ENCODE measurements at regions not wholly inside any gene's neighbourhood (a gene's known extent, or its start where the extent isn't known, plus 50 kb on each side); places are given as distances from the start of the nearest gene placed in this dataset.
"Not testable (repeated sequence)": the region's sequence is repeated elsewhere in the genome, so short reads cannot be mapped to it uniquely, and the experiment has no call there.

DNA sequence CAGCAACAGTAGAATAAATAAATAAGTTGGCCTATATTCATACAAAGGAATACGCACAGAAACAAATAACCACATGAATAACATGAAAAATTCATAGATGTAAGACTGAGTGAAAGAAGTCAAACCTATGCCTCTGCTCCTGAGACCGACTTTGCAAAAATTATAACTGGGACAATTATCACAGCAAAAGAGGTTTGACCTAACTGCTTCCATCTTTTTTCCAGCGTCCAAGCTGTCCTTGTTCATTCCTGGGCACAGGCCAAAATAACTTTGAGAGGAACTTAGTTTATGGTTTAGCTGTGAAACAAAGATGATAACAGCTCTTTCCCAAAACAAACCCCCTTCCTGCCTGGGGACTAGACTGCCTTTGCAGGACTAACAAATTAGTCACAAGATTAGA lies 109.6 kb upstream of the NBPF11 start:
- DNase-seq, result not testable (repeated sequence)

DNA sequence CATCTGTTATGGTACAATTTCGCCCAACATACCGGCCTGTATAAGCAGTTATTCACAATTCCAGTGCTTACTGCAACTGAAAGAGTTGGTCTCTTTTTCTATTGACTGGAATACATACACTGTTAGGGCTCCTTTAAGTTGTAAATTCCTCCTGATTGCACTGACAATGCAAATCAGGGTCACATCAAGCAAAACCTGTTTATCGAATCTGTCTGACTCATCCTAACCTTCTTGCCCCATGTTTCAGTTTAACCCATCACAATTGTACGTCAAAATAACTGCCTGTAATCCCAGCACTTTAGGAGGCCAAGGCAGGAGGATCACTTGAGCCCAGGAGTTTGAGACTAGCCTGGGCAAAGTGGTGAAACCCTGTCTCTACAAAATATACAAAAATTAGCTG lies 105.8 kb upstream of the NBPF11 start:
- not testable (repeated sequence) for DNase-seq

DNA sequence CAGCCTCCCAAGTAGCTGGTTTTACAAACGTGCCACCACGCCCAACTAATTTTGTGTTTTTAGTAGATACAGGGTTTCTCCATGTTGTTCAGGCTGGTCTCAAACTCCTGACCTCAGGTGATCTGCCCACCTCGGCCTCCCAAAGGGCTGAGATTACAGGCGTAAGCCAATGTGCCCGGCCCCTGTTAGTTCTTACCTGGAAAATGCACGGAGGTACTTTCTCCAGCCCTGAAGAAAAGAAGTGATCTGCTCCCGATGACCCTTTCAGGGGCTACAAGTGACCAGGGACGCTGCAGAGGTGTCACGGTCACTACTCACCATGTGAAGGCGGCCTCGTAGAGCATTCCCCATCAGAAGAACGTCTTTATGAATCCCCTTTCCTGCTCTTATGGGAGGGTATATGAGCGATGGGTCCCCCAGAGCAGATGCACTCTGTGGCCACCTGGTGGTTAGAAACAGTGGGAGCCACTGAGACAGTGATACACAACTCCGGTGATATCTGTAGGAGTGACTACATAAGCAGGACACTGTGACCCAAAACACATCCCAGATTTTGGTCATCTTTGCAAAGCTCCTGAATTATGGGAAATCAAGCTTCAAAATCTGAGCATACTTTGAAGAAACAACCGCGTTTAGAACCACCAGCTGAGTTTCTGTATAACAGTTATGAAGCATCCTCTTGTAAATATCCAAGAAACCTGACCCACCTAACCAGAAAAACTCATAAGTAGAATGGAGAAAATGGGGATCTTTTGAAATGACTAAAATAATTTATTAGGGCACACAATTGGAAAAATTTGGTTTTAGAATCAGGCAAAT lies 102.7 kb upstream of the NBPF11 start:
- not testable (repeated sequence) for DNase-seq

DNA sequence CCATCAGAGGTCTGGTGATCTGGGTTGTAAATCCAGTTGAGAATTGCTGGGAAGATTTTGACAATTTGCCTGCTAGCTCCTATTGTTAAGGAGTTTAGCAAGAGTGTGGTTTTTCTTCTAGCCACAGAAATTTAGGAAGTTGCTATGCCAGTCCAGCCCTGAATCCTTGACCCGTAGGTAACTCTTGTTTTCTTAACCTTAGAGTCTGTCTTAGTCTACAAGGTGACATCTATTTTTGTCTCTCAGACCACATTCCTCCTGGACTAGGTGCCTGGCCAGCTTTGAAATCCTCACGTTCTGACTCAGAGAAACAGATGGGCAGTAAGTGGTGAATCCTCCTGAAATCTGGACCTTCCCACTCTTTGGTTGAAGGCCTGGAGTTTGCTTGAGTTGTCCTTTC lies 101.7 kb upstream of the NBPF11 start:
- not testable (repeated sequence) for DNase-seq

DNA sequence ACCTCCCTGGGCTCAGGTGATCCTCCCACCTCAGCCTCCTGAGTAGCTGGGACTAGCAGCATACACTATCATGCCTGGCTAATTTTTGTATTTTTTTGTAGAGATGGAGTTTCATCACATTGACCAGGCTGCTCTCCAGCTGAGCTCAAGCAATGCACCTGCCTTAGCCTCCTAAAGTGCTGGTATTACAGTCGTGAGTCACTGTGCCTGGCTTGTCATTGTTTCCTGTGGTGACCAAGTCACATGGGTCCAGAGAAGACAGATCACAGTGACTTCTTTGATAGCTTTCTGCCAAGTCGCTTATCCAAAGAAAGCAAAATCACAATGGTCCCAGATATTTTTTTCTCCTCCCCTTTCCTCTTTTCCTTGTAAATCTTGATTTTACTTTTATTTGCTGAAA lies 96.7 kb upstream of the NBPF11 start:
- not testable (repeated sequence) for DNase-seq

DNA sequence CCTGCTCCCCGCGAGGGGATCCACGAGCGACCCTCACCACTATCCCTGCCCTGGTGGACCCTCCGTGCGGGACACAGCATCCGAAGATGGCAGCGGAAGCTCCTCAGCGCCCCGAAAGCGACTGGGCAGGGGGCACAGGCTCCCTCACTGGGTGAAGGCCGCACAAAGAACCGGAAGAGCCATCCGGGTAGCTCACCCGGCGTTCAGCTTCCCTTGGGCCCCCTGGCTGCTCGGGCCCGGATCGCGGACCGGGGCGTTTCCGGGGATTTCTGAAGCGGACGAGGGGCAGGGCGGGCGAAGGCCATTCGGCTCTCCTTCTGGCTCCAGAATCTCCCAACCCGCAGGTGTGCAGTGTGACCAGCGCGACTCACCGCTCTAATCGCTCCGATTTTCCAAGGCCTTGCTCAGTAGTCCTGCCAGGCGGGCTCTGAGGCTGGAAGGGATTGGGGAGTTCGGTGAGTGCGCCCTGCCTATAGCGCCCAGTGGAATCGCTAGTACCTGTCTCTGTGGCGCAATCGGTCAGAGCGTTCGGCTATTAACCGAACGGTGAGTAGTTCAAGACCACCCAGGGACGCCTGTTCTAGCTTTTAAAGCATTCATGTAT lies 94.3 kb upstream of the NBPF11 start:
- not testable (repeated sequence) for DNase-seq

DNA sequence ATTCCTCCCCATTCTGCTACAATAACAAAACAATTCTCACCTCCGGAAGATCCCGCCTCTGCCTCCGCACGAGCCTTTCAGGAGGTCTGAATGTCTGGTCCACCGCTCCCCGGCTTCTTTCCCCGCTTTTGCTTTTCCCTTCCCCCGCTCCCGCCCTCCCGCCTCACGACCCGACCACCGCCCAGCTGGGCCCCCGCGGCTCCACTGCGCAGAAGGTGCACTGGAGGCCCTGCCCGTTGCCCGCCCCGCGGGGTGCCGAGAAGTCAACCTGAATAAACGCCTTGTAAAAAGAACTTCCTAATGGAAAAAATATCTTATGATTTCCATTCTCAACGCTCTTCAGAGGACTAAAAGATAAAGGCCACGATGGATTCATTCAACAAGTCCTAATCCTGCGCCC lies 93.8 kb upstream of the NBPF11 start:
- DNase-seq, result not testable (repeated sequence)

DNA sequence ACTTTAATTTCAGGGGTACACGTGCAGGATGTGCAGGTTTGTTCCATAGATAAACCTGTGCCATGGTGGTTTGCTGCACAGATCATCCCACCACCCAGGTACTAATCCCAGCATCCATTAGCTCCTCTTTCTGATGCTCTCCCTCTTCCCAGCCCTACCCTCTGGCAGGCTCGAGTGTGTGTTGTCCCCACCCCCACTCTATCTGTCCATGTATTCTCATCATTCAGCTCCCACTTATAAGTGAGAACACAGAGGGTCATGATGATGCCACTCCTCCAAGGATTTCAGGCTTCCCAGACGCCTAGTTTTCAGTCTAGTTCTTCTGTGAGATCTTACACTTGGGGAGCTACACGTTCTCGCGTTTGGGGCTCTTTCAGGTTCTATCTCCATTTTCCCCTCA lies 93.4 kb upstream of the NBPF11 start:
- not testable (repeated sequence) for DNase-seq

DNA sequence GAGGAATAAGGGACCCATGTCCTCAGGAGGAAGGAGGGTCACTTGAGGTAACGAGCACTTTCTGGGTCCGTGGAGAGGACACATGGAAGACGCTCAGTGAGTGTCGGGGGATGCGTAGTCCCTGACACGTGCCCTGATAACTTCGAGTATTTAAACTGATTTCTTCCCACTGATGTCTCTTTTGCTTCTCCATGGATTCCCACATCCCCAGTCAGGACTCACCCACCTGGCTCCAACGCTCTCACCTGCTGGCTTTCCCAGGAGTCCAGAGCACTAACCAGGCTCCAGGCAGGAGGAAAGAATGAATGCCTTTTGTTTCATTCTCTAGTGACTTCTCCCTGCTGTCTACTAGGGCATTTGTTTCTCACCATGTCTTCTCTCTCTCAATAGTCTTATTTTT lies 81.2 kb upstream of the NBPF11 start:
- DNase-seq, result not testable (repeated sequence)

DNA sequence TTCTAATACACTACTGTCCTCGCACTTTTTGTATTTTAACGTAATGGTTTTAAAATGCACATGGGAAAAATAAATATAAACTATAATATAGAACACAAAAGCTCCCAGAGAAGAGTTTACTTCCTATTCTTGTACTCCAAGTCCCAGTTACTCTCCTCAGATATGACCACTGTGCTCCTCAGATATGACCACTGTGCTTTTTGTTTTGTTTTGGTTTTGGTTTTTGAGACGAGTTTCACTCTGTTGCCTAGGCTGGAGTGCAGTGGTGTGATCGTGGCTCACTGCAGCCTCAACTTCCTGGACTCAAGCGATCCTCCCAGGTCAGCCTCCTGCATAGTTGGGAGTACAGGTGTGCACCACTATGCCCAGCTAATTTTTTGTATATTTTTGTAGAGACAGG lies 76.8 kb upstream of the NBPF11 start:
- DNase-seq, result not testable (repeated sequence)

DNA sequence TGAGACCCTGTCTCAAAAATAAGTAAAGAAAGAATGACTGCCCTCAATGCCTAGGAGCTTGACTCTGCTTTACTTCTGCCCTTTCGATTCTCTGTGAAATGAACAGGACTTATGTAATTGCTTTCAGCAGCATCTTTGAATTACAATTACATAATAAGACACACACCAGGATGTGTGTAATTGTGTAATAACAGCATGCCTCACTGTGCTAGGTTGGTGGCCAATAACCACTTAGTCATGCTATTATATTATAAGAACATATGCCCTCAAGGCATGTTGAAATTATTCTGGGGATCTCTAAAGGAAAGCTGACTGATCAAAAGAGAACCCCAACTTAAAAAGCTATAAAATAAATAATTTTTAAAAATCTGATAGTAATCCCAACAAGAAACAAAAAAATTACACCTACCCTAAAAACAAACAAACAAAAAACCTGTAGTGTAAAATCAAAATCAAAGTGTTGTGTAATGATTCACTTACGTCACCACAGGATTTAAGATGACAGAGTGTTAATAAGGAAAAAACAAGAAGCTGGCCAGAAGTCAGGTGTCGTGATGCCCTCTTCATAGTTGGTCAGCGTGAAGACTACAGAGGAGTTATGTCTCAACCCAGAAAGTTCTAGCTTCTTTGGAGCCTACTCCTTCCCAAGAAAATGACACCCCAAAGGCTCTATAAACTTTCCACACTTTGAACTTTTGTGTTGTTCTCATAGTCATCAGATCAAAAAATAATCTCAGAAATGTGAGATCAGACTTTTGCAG lies 70.5 kb upstream of the NBPF11 start:
- not testable (repeated sequence) for DNase-seq

DNA sequence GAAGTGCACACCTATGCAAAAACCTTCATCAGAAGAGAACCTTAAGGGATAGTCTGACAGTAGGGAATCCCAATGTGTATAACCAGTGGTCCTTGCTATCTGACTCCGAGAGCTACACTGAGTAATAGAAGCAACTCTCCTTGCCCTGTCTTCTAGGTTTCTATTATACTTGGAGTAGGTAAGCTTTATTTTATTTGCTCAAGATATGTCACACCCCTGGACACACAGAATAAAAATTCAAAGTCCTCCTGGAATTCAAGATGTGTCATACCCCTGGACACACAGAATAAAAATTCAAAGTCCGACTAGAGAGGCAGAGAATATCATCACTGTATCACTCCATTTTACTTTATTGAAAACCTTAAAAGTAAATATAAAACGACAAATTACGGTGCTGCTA lies 69.5 kb upstream of the NBPF11 start:
- not testable (repeated sequence) for DNase-seq

DNA sequence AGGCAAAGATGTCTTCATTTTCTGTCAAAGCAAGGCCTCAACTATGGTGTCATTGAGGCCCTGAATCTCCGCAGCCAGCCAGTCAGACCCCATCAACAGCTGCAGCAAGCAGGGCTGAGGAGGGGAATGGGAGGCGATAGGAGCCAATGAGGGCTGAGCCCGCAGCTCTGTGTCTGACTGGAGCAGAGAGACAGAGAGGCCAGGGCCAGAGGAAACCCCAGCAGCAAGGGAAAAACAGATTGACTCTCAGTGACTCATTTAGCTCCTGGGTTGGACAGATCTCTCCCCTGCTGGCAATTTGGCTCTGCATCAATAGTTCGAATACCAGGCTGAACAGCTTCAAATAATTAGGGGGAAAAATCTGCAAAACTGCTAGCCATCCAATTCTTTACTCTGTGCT lies 67.1 kb upstream of the NBPF11 start:
- DNase-seq, result not testable (repeated sequence)

DNA sequence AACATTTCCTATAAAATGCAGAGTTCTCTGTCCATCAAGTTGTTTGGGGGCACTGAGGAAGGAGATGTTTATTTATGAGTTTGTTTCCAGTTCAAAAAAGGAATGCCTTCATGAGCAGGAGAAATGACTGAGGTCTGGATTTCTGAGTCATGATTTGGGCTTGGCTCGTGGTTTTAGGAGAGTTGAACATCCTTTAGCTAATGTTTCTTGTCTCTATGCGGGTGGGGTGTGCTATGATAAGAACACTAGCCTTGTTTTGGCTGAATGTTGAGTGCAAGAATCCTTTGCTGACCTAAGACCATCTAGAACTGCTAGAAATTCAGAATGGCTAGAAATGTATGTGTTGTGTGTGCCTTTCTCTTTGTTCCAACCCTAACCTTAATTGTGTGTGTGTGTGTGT lies 59.1 kb upstream of the NBPF11 start:
- not testable (repeated sequence) for DNase-seq

DNA sequence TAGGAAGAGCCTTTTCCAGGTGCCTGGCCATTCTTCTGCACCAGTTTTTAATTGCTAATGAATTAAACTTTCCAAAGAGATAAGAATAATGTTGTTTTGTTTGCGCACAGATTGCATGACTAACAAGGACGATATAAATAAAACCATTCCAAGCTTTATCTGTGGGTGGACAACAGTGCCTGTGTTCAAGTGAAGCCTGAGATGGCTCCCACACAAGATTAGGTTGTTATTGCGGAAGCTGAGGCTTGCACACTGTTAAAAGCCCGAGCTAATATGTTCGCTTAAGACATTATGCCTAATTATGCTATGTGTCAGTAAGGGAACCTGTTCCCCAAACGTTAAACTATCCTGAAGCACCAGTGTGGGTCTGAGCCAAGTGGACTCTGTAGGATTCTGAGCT lies 58.5 kb upstream of the NBPF11 start:
- DNase-seq, result not testable (repeated sequence)

DNA sequence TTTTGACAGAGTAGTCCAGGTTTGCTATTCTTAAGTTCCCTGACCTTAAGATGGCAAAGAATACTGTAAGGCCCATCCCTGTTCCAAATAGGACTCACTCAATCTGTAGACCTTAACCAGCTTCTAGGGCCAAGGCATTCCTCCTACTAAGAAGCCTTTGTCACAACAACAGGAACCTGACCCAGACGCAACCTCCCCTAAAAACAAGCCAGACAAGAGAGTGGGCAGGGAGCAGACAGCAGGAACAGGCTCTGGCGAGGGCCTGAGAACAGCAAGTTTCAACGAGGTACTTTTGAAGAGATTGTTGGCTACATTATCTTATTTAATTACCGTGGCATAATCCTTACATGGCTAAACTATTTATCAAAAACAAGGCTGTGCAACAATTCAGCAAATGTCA lies 58.1 kb upstream of the NBPF11 start:
- not testable (repeated sequence) for DNase-seq

DNA sequence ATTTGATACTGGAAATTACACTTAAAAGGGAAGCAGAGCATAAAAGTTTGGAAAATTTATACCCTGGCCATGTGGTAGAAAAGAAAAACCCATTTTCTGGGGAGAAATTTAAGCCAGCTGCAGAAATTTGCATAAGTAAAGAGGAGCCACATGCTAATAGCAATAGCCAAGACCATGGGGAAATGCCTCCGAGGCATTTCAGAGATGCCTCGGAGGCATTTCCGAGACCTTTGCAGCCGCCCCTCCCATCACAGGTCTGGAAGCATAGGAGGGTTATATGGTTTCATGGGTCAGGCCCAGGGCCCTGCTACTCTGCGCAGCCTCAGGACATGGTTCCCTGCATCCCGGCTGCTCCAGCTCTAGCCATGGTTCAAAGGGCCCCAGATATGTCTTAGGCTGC lies 49.9 kb upstream of the NBPF11 start:
- not testable (repeated sequence) for DNase-seq

Data from left hindlimb (tissue), 1 donor.